CD4-positive, alpha-beta T cell treated with Interleukin-12 subunit alpha and Interleukin-12 subunit beta, for 1 hour (primary cell): ENCODE measurements at regions not wholly inside any gene's neighbourhood (a gene's known extent, or its start where the extent isn't known, plus 50 kb on each side); places are given as distances from the start of the nearest gene placed in this dataset.

Experiments
- DNase-seq: peaks from one replicate; pipeline ENCODE4 v3.0.0-alpha.2; 2020

DNA sequence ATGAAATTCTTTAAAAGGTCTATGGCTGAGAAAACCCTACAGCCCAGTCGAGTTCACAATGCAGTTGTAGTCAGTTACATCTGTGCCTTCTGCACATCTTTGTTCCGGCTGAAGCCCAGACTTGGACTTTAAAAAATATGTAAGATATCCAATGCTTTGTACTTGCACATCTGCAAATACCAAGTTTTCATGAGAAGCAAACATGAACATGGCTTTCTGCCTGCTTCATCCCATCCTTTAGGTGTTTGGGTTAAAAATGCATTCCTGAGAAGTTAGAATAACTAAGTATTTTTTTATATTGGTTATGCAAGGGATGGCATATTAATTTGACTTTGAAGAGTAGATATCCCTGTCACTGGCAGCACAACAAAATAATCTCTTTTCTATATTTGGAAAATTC lies 528.4 kb downstream of the METTL15 start:
- DNase-seq = no peak

DNA sequence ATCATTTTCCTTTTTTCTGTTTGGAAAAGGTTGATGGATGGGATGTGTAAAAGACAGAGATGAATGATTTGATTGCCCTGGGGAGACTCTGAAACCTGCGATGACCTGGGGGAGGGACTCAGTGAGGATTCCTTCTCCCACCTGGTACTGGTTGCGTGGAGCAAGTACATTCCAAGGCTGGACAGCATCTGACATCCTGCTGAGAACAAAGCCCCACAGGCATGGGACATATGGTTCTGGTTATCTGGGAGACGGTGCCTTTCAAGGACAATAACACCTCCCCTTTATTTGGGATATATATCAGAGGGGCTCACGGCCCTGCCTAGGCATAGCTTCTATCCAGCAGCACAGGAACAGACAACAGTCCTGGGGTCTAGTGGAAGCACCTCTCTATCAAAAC lies 527.8 kb downstream of the METTL15 start:
- no peak for DNase-seq

GRCh38 chr11:28632338-28632737 lies 524.1 kb downstream of the METTL15 start:
- no peak for DNase-seq

GRCh38 chr11:28631148-28631547 lies 523.0 kb downstream of the METTL15 start:
- DNase-seq = no peak

GRCh38 chr11:28629235-28629634 lies 521.0 kb downstream of the METTL15 start:
- DNase-seq = no peak

DNA sequence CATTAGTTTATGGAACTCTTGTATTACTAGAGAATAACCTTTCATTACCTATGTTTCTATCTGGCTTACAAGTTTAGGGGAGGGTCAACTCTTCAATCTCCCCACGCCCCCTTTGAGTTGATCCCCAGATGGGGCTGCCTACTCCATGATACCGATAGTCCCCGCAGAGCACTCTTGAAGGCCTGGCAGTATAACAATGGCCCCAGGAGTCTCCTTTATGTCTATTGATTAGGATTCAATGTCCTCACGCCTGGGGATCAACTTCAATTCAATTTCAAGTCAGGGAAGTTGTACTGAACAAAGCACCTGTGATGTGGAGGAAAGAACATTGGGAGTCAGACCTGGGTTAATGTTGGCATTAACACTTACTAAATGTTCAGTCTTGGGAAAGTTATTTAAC lies 520.2 kb downstream of the METTL15 start:
- DNase-seq = no peak

- DNase-seq = no peak
Observed at GRCh38 chr11:28627690-28628255, 519.6 kb downstream of the METTL15 start.

GRCh38 chr11:28625532-28625931 lies 517.3 kb downstream of the METTL15 start:
- no peak for DNase-seq

DNA sequence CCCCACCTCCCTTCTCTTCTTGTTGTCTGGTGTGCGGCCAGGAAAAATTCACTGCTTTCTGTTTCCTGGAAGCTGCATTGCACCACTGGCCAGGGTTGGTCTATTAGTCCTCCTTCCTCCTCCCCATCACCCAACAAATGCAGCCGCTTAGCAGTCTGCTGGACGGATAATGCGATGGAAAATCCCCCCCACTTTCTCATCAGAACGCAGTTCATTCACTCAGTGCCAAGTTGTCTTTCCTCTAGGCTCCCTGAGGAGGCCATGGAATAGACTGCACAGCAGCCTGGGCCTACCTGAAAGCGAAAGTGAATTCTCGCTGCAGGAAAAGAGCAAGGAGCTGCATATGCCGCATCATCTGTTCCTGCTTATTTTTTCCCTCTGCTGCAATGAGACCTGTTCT lies 513.6 kb downstream of the METTL15 start:
- DNase-seq = no peak

- no peak for DNase-seq
Observed at GRCh38 chr11:28619846-28620540, 511.8 kb downstream of the METTL15 start.

- no peak for DNase-seq
Observed at GRCh38 chr11:28618416-28618815, 510.2 kb downstream of the METTL15 start.

DNA sequence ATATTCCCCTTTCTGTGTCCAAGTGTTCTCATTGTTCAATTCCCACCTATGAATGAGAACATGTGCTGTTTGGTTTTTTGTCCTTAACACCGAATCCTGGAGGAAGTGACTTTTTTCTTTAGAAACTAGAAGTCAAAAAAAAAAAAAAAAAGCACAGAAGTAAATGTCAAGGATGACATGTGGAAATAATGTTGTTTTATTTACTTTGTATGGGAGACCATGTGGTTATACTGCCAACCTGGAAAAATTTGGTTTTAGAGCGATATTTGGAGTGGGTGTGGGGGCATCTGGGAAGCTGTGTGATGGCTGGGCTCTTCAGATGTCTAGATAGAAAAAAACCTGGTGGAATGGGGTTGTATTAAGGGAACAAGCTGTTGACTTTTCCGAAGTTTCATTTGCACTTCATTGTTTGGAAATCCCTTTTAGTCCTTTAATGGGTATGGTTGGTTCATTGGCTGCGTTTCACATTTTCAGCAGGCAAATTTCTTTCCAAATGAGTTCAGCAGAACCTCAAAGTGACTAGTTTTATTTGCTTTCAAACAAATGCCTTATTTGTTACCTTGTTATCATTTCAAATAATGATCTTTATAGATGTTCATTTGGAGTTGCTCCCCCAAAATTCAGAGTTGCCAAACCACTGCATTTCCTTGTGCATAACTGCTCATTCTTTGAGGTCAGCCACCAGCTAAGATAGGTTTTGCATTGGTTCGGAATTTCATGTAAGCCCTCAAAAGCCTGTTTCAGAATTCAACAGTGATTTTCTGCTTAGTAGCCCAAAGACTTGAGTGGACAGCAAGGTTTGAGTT lies 508.2 kb downstream of the METTL15 start:
- DNase-seq = no peak

DNA sequence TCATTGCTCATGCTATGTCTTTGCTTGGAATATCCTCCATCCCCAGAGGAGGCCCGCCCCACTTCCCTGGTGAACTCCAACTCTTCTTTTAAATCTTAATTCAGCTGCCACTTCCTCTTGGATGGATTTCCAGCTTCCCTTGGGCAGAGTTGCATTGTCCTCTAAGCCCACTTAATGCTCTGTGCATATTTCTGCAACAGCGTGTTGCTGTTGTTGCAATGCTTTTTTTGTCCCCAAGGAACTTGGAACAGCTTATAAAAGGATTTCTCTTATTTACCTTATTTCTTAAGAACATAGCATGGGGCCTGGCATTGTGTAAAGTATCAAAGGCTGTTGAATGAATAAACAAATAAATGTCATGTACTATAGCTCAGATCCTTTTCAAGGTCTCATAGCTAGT lies 507.4 kb downstream of the METTL15 start:
- DNase-seq = no peak

GRCh38 chr11:28606930-28607329 lies 498.7 kb downstream of the METTL15 start:
- DNase-seq = no peak

- no peak for DNase-seq
Observed at GRCh38 chr11:28599656-28600055, 491.5 kb downstream of the METTL15 start.

DNA sequence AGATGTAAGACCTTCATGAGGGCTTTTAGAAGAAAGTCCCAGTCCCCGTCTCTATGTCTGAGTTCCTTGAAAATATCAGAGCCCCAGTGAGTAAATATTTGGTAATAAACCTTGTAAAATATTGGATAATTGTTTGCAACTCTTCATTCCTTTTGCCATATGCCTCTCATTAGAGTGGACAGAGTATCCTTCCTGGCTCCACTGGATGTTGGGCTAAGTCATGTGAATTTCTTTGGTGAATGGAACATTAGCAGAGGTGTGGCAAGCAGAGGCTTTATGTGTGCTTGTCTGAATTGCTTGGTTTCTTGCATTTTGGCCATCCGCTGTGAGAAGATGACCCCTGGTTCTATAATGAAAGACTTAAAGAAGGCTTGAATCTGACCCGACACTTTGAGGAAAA lies 490.3 kb downstream of the METTL15 start:
- DNase-seq = no peak

DNA sequence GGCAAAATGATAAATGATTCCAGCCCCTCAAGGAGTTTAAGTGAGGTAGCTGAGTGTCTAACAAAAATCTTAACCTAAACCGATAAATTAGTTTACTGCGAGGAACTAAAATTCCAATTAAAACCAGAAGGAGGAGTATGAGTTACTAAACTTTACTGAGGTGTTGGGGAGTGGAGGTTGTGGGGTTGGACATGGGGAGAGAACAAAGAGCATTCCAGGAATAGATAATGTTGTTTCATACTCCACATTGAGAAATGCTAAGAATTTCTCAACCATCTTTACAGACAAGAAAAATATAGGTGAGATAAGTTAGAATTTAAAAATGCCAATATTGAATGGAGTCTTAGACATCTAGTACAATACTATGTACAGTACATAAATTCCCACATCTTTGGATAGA lies 488.6 kb downstream of the METTL15 start:
- no peak for DNase-seq

- no peak for DNase-seq
Observed at GRCh38 chr11:28592141-28592540, 484.0 kb downstream of the METTL15 start.

DNA sequence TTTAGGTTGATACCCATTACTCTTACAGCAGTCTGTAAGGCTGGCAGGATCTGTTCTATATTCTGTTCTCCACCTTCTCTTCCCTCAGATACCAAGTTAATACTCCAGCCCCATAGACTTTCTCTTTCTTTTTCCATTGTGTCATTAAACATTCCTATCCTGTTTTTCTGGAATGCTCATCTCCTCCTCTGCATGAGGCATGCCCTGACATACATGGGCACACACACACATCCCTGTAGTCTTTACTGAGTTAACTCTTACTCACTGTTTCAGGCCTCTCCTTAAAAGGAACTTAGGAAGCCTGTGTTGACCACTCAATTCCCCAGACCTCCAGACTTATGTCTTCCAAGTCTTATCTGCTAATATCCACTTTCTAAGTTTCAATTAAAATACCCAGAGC lies 476.8 kb downstream of the METTL15 start:
- DNase-seq = no peak

DNA sequence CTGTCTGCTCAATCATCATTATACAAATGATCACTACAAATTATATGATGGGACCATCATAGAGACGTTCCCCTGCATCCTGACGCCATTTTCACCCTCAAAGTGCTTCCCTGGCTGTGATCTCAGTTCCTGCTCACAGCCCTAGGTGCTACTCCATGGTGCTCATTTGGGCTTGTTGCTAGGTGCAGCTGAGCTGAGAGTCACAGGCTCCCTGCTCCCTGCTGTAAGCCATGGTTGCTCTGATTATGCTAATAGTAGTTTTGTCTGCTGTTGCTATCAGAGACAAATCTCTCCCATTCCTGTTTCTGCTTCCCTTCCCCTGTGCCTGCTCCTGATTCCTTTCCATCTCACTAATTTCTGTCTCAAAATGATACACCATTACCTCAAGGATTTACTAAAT lies 474.3 kb downstream of the METTL15 start:
- DNase-seq = no peak

DNA sequence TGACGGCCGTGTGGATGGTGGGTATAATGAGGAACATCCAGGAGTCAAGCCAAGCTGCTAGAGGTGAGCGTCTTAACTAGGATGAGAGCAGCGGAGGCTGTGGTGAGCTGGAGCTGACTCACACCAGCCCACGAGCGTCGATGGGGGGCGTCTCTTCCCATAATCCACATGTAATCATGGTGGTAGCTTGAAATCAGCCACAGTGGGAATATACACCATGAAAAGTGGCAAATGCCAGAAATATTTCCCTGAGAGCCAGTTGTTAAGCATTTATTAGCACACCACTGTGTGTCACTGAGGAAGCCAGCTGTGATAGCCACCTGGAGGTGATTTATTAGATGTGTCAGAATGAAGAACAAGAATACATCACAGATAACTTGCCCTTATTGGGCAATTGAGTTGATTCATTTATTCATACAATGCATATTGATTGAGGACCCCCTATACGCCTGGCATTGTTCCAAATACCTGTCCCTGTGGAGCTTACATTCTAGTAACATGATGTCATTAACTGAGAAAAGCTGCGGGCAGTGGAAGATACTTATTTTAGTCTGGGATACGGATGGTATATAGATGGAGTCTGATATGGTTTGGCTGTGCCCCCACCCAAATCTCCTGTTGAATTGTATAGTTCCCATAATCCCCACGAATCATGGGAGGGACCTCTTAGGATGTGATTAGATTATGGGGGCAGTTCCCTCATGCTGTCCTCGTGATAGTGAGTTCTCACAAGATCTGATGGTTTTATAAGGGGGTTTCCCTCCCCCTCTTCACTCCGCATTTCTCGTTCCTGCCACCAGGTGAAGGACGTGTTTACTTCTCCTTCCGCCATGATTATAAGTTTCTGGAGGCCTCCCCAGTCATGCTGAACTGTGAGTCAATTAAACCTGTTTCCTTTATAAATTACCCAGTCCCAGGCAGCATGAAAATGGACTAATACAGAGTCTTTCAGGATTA lies 473.4 kb downstream of the METTL15 start:
- DNase-seq = no peak

DNA sequence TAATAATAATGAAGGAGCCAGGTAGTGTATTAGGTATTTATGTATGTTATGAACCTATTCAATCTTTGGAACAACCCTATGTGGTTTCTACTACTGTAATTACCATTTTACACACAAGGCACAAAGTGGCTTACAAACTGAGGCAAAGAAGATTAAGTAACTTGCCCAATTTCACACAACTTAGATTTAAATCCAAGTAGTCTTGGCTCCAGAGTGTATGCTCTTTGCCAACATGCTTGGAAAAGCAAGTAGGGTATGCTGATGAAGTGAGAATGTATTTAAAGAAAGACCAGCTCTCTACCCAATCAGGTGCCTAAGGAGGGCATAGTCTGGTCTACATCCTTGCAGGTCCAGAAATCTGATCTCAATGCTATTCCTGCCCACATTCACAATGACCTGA lies 463.2 kb downstream of the METTL15 start:
- DNase-seq = no peak

- DNase-seq = no peak
Observed at GRCh38 chr11:28569106-28569505, 460.9 kb downstream of the METTL15 start.
